Suprapubic skin (tissue), 4 donors: ENCODE measurements at regions not wholly inside any gene's neighbourhood (a gene's known extent, or its start where the extent isn't known, plus 50 kb on each side); places are given as distances from the start of the nearest gene placed in this dataset.

ENCODE experiments used
- DNase-seq, 2 donors: peaks; one replicate each; pipeline ENCODE4 v3.0.0-alpha.2; 2019; ENCODE audit warnings: low spot score in 2 of 2
- H3K27ac ChIP-seq: fragments of 200-600 bp; sonication (generic); one replicate; pipeline ENCODE4 v1.5.1; 2019
- H3K27me3 ChIP-seq: fragments of 200-600 bp; sonication (generic); one replicate; pipeline ENCODE4 v1.5.1; 2019
- H3K36me3 ChIP-seq: fragments of 200-600 bp; sonication (generic); one replicate; pipeline ENCODE4 v1.5.1; 2019
- H3K4me1 ChIP-seq: fragments of 200-600 bp; sonication (generic); one replicate; pipeline ENCODE4 v1.5.1; 2019
- H3K4me3 ChIP-seq: fragments of 200-600 bp; sonication (generic); one replicate; pipeline ENCODE4 v1.5.1; 2019; ENCODE audit warnings: mild to moderate bottlenecking
- H3K9me3 ChIP-seq: fragments of 200-600 bp; sonication (generic); one replicate; pipeline ENCODE4 v1.5.1; 2019
- CTCF ChIP-seq, 2 donors: fragments of 200-600 bp in 1 of 2; fragments of 450-650 bp in 1 of 2; sonication (generic) in 1 of 2; IDR thresholded peaks; one replicate each; pipeline ENCODE4 v1.5.1; 2016 to 2019; ENCODE audit warnings: antibody characterized with exemption in 2 of 2, mild to moderate bottlenecking in 1 of 2, moderate library complexity in 1 of 2
- EP300 ChIP-seq: sonication (generic); formaldehyde crosslinking; IDR thresholded peaks from one replicate; pipeline ENCODE4 v1.6.1; 2017; ENCODE audit warnings: antibody characterized with exemption
- POLR2A ChIP-seq, 2 donors: fragments of 450-650 bp; IDR thresholded peaks; one replicate each; pipeline ENCODE4 v1.6.1; 2017; ENCODE audit warnings: antibody characterized with exemption in 2 of 2, mild to moderate bottlenecking in 2 of 2, moderate library complexity in 2 of 2
- POLR2AphosphoS5 ChIP-seq, 3 donors: sonication (generic); formaldehyde crosslinking; IDR thresholded peaks; one replicate each; pipeline ENCODE4 v1.6.1; 2017; ENCODE audit warnings: antibody characterized with exemption in 3 of 3
- WGBS: methylation state at CpG from one replicate; pipeline ENCODE4 v1.1.5; 2018; 5-methylcytosine and 5-hydroxymethylcytosine counted together

GRCh38 chr20:59515906-59516209 is 88.5 kb upstream of the PHACTR3 start:
- TF ChIP-seq EP300 (no peak), CTCF (IDR thresholded peaks at IDR 0.05) (no peak), POLR2A (IDR thresholded peaks at IDR 0.05) (no peak), POLR2AphosphoS5 (IDR thresholded peaks at IDR 0.05) (no peak)
- Histone ChIP-seq H3K36me3 (no peaks in the 10 kb centered on the region), H3K4me1 (no peaks in the 10 kb centered on the region), H3K4me3 (no peak overlapping the region), H3K27me3 (peaks cover 66% of the 10 kb centered on the region), H3K9me3 (no peaks in the 10 kb centered on the region), H3K27ac (no peak overlapping the region)
- 62% methylated on average over 3 of the region's 3 CpGs for WGBS
- no peak for DNase-seq

- H3K27ac ChIP-seq: no peak overlapping the region
- no peak for TF ChIP-seq EP300
- TF ChIP-seq POLR2A (IDR thresholded peaks at IDR 0.05): no peak
- TF ChIP-seq POLR2AphosphoS5 (IDR thresholded peaks at IDR 0.05): no peak
- peak; percentile 48 to 91 for TF ChIP-seq CTCF (IDR thresholded peaks at IDR 0.05)
- H3K9me3 ChIP-seq: no peaks in the 10 kb centered on the region
- no peak for DNase-seq
- H3K27me3 ChIP-seq: peaks cover 76% of the 10 kb centered on the region
- H3K36me3 ChIP-seq: no peaks in the 10 kb centered on the region
- H3K4me3 ChIP-seq: no peak overlapping the region
- 74% methylated on average over 2 of the region's 3 CpGs for WGBS
- no peaks in the 10 kb centered on the region for H3K4me1 ChIP-seq
Measured at GRCh38 chr20:59518881-59519706, 85.2 kb upstream of the PHACTR3 start.

- Histone ChIP-seq H3K4me1 (no peaks in the 10 kb centered on the region), H3K9me3 (no peaks in the 10 kb centered on the region), H3K36me3 (no peaks in the 10 kb centered on the region), H3K4me3 (no peak overlapping the region), H3K27ac (no peak overlapping the region), H3K27me3 (peaks cover 70% of the 10 kb centered on the region)
- no peak for DNase-seq
- WGBS: 0% methylated on average over 1 of the region's 1 CpG
- TF ChIP-seq EP300: no peak
- TF ChIP-seq POLR2AphosphoS5 (IDR thresholded peaks at IDR 0.05): no peak
Measured at GRCh38 chr20:59519707-59520014, 84.7 kb upstream of the PHACTR3 start.

GRCh38 chr20:59520814-59521213 is 83.5 kb upstream of the PHACTR3 start:
- no peak overlapping the region for H3K4me3 ChIP-seq
- DNase-seq: no peak
- WGBS: 81% methylated on average over 2 of the region's 2 CpGs
- H3K27ac ChIP-seq: no peak overlapping the region
- no peaks in the 10 kb centered on the region for H3K36me3 ChIP-seq
- H3K27me3 ChIP-seq: peaks cover 70% of the 10 kb centered on the region
- TF ChIP-seq POLR2AphosphoS5 (IDR thresholded peaks at IDR 0.05) (no peak), POLR2A (IDR thresholded peaks at IDR 0.05) (no peak), EP300 (no peak), CTCF (IDR thresholded peaks at IDR 0.05) (no peak)
- H3K9me3 ChIP-seq: no peaks in the 10 kb centered on the region
- no peaks in the 10 kb centered on the region for H3K4me1 ChIP-seq

GRCh38 chr20:59525500-59526241 is 78.7 kb upstream of the PHACTR3 start:
- no peak for DNase-seq
- peaks cover 70% of the 10 kb centered on the region for H3K27me3 ChIP-seq
- no peak overlapping the region for H3K4me3 ChIP-seq
- H3K4me1 ChIP-seq: no peaks in the 10 kb centered on the region
- TF ChIP-seq POLR2A (IDR thresholded peaks at IDR 0.05) (no peak), POLR2AphosphoS5 (IDR thresholded peaks at IDR 0.05) (no peak), CTCF (IDR thresholded peaks at IDR 0.05) (peak; percentile 46 to 83), EP300 (no peak)
- no peaks in the 10 kb centered on the region for H3K36me3 ChIP-seq
- WGBS: 18% methylated on average over 30 of the region's 31 CpGs
- H3K27ac ChIP-seq: no peak overlapping the region
- H3K9me3 ChIP-seq: no peaks in the 10 kb centered on the region
